ENCODE measurements at regions not wholly inside any gene's neighbourhood (a gene's known extent, or its start where the extent isn't known, plus 50 kb on each side); places are given as distances from the start of the nearest gene placed in this dataset.

GRCh38 chr18:51655327-51655698 lies 457.8 kb upstream of the MEX3C start:
- 26 to 41% (median 32%) methylated on average over 2 of the region's 2 CpGs for WGBS, 5 donors
- Histone ChIP-seq H3K4me3 (no peak overlapping the region), H3K36me3 (no peaks in the 10 kb centered on the region), H3K27me3 (peaks cover 0 to 23% (median 0%) of the 10 kb centered on the region in 3 donors), H3K9me3 (no peaks in the 10 kb centered on the region), H3K4me1 (no peaks in the 10 kb centered on the region), H3K27ac (no peak overlapping the region)
- no peak for TF ChIP-seq POLR2AphosphoS5 (IDR thresholded peaks at IDR 0.05)
- TF ChIP-seq POLR2A (IDR thresholded peaks at IDR 0.05), result no peak
- no peak for TF ChIP-seq EP300 (IDR thresholded peaks at IDR 0.05)
- TF ChIP-seq, protein P1, sequence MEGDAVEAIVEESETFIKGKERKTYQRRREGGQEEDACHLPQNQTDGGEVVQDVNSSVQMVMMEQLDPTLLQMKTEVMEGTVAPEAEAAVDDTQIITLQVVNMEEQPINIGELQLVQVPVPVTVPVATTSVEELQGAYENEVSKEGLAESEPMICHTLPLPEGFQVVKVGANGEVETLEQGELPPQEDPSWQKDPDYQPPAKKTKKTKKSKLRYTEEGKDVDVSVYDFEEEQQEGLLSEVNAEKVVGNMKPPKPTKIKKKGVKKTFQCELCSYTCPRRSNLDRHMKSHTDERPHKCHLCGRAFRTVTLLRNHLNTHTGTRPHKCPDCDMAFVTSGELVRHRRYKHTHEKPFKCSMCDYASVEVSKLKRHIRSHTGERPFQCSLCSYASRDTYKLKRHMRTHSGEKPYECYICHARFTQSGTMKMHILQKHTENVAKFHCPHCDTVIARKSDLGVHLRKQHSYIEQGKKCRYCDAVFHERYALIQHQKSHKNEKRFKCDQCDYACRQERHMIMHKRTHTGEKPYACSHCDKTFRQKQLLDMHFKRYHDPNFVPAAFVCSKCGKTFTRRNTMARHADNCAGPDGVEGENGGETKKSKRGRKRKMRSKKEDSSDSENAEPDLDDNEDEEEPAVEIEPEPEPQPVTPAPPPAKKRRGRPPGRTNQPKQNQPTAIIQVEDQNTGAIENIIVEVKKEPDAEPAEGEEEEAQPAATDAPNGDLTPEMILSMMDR (IDR thresholded peaks at IDR 0.05), result no peak
- intact Hi-C loops (cut with DNase I; ENCODE audit: low total_unique reads), result no loop called here
- no peak for DNase-seq

- DNase-seq, result no peak
- no peak overlapping the region for H3K27ac ChIP-seq
- no peak for TF ChIP-seq POLR2AphosphoS5 (IDR thresholded peaks at IDR 0.05)
- TF ChIP-seq, protein P1 (IDR thresholded peaks at IDR 0.05), result no peak
- no peak for TF ChIP-seq POLR2A (IDR thresholded peaks at IDR 0.05)
- no peak for TF ChIP-seq EP300 (IDR thresholded peaks at IDR 0.05)
- peaks cover 0 to 23% (median 0%) of the 10 kb centered on the region in 3 donors for H3K27me3 ChIP-seq
- WGBS, 5 donors, result 76 to 83% (median 80%) methylated on average over 12 of the region's 12 CpGs
- intact Hi-C loops (cut with DNase I; ENCODE audit: low total_unique reads), result no loop called here
- no peaks in the 10 kb centered on the region for H3K9me3 ChIP-seq
- H3K4me3 ChIP-seq, result no peak overlapping the region
- H3K36me3 ChIP-seq, result no peaks in the 10 kb centered on the region
- no peaks in the 10 kb centered on the region for H3K4me1 ChIP-seq
Observed at GRCh38 chr18:51656249-51656648, 458.8 kb upstream of the MEX3C start.

DNA sequence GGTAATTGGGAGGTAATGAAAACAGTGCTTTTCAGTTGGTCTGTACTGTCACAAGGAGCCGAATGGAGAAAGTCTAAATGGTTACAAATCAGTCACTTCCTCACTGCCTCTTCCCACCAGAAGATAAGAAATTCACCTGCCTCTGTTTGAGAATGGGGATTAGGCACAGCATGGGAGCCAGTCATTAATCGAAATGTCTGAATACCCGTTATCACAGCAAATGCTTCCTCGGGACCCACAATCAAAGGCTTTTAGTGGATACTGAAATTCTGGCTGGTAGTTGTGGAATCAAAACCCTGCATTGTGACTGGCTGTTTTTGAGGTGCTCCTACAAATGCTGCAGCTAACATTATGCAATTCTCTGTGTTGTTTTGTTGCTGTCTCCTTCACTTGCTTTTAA lies 461.0 kb upstream of the MEX3C start:
- Histone ChIP-seq H3K27me3 (peaks cover 0 to 23% (median 0%) of the 10 kb centered on the region in 3 donors), H3K4me3 (no peak overlapping the region)
- TF ChIP-seq POLR2A (IDR thresholded peaks at IDR 0.05) (no peak), EP300 (IDR thresholded peaks at IDR 0.05) (no peak), POLR2AphosphoS5 (IDR thresholded peaks at IDR 0.05) (no peak)
- TF ChIP-seq, protein P1 (IDR thresholded peaks at IDR 0.05), result no peak

GRCh38 chr18:51659781-51660180 lies 462.3 kb upstream of the MEX3C start:
- intact Hi-C loops (cut with DNase I; ENCODE audit: low total_unique reads), result loop anchor here (10.0 kb wide), 1 partner anchor 1005 kb away; no protein-coding TSS in a partner anchor
- Histone ChIP-seq H3K9me3 (no peaks in the 10 kb centered on the region), H3K4me3 (no peak overlapping the region), H3K36me3 (no peaks in the 10 kb centered on the region), H3K27me3 (peaks cover 0 to 16% (median 0%) of the 10 kb centered on the region in 3 donors), H3K27ac (no peak overlapping the region), H3K4me1 (no peaks in the 10 kb centered on the region)
- no peak for DNase-seq
- TF ChIP-seq EP300 (IDR thresholded peaks at IDR 0.05), result no peak
- TF ChIP-seq, protein P1 (IDR thresholded peaks at IDR 0.05), result no peak
- WGBS, 5 donors, result 46 to 53% (median 50%) methylated on average over 3 of the region's 3 CpGs

More for the DNA sequence above, 461.0 kb upstream of the MEX3C start:
- Histone ChIP-seq H3K4me1 (no peaks in the 10 kb centered on the region), H3K36me3 (no peaks in the 10 kb centered on the region), H3K27ac (no peak overlapping the region), H3K9me3 (no peaks in the 10 kb centered on the region)
- WGBS, 5 donors, result 8 to 19% (median 15%) methylated on average over 4 of the region's 4 CpGs
- DNase-seq, result no peak
- intact Hi-C loops (cut with DNase I; ENCODE audit: low total_unique reads), result no loop called here

Measured in stomach (tissue), 8 donors.